ENCODE measurements at regions not wholly inside any gene's neighbourhood (a gene's known extent, or its start where the extent isn't known, plus 50 kb on each side); places are given as distances from the start of the nearest gene placed in this dataset.

DNA sequence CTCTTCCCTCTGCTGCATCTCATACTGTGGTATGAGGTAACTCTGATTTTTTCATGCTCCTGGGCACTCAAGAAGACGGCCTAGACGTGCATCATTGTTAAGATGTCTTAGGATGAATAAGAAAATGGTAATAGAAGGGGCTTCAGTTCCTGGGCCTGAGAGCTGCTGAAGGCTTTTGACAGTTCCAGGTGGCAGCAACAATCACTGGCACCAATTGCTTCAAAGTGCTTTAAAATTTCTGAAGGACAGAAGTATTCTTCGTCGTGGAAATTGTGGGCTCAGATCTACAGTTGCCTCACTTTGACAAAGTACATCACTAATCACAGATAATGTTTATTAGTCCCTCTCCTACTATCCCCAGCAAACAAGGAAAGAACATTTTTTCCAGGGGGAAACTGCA, 536.6 kb upstream of the CAMK1G start:
- Mint-ChIP-seq H3K4me3 (no peak overlapping the region), H3K27me3 (no peaks in the 10 kb centered on the region), H3K4me1 (no peaks in the 10 kb centered on the region), H3K36me3 (ENCODE audit: low read depth) (no peaks in the 10 kb centered on the region), H3K9me3 (no peaks in the 10 kb centered on the region), H3K27ac (no peak overlapping the region)
- DNase-seq: no peak
- intact Hi-C loops (cut with micrococcal nuclease): no loop called here

DNA sequence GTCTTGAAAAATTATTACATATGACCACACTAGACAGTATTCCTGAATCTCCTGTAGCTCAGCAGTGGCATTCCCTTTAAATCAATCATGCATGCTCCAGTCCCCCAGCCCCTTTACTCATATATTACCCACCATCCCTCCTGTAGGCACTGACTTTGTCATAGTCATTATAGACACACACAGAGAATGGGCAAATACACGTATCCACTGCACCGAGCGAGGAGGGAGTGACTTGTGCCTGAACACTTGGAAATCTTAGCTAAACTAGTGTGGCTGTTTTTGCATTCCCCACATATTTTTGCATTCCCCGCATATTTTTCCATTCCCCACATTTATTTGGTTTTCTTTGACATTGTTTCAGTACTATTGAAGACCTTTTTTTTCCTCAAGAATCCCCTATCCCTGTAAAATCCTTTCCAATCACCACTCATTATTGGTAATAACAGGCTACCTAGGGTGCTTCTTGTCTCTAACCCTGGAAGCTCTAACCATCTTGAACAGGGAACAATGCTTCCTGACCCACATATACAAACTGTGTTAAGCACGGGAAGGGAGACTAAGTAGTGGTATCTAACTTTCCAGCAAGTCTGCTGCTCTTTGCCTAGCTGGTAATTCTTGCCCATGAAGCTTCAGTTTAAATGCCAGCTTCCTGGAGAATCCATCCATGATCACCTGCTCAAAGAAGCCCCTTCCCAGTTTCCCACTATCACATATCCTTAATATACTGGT, 534.4 kb upstream of the CAMK1G start:
- no peak overlapping the region for H3K27ac Mint-ChIP-seq

DNA sequence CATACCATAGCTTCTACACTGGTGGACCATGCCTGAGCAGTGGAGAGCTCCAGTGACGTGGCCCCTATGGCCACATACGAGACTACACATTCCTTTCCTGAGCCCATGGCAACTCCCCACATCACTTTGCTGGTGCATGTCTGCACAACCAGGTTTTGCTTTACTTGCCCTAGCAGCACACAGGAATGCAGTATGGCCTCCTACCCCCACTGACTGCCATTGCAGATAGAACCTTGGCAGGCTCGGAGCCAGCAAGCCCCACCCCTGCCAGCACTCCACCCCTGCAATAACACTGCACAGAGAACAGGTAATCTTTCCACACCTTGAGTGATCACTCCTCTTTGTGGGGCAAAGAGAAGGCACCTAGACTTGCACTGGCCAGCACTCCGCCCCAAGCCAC, 531.9 kb upstream of the CAMK1G start:
- Mint-ChIP-seq H3K36me3 (ENCODE audit: low read depth) (no peaks in the 10 kb centered on the region), H3K9me3 (no peaks in the 10 kb centered on the region), H3K27me3 (no peaks in the 10 kb centered on the region), H3K4me3 (no peak overlapping the region), H3K4me1 (no peaks in the 10 kb centered on the region), H3K27ac (no peak overlapping the region)
- intact Hi-C loops (cut with micrococcal nuclease): no loop called here
- no peak for DNase-seq

More for the DNA sequence above, 534.4 kb upstream of the CAMK1G start:
- no peaks in the 10 kb centered on the region for H3K36me3 Mint-ChIP-seq (ENCODE audit: low read depth)
- no peaks in the 10 kb centered on the region for H3K27me3 Mint-ChIP-seq
- no peak overlapping the region for H3K4me3 Mint-ChIP-seq
- intact Hi-C loops (cut with micrococcal nuclease): no loop called here
- no peaks in the 10 kb centered on the region for H3K4me1 Mint-ChIP-seq
- no peak for DNase-seq
- H3K9me3 Mint-ChIP-seq: no peaks in the 10 kb centered on the region

DNA sequence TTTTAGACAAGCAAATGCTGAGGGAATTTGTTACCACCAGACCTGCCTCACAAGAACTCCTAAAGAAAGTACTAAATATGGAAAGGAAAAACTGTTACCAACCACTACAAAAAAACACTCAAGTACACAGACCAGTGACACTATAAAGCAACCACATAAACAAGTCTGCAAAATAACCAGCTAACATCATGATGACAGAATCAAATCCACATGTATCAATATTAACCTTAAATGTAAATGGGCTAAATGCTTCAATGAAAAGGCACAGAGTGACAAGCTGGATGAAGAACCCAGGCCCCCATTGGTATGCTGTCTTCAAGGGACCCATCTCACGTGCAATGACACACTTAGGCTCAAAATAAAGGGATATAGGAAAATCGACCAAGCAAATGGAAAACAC, 529.9 kb upstream of the CAMK1G start:
- Mint-ChIP-seq H3K27me3 (no peaks in the 10 kb centered on the region), H3K27ac (no peak overlapping the region), H3K4me3 (no peak overlapping the region), H3K36me3 (ENCODE audit: low read depth) (no peaks in the 10 kb centered on the region), H3K9me3 (no peaks in the 10 kb centered on the region), H3K4me1 (no peaks in the 10 kb centered on the region)
- intact Hi-C loops (cut with micrococcal nuclease): no loop called here
- DNase-seq: no peak

DNA sequence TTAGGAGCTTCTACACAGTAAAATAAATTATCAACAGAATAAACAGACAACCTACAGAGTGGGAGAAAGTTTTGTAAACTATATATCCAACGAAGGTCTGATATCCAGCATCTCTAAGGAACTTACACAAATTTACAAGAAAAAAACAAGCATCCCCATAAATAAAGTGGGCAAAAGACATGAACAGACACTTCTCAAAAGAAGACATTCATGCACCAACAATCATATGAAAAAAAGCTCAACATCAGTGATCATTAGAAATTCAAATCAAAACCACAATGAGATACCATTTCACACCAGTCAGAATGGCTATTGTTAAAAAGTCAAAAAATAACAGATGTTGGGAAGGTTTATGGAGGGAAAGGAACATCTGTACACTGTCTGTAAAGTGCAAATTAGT, 526.4 kb upstream of the CAMK1G start:
- H3K27ac Mint-ChIP-seq: no peak overlapping the region

DNA sequence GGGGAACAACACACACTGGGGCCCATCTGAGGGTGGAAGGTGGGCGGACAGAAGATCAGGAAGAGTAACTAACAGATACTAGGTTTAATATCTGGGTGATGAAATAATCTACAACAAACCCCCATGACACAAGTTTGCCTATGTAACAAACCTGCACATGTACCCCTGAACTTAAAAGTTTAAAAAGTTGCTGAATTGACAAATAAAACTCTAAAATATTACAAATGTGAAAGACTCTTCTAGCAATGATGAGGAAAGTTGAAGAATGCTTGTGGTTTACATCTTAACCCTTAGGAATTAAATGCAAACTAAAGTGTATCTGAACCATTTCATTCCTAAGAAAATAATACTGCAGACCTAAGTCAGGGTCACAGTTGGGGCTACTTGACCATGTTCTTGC, 525.6 kb upstream of the CAMK1G start:
- Mint-ChIP-seq H3K9me3 (no peaks in the 10 kb centered on the region), H3K4me1 (no peaks in the 10 kb centered on the region), H3K27ac (no peak overlapping the region), H3K36me3 (ENCODE audit: low read depth) (no peaks in the 10 kb centered on the region), H3K27me3 (no peaks in the 10 kb centered on the region), H3K4me3 (no peak overlapping the region)
- DNase-seq: no peak
- intact Hi-C loops (cut with micrococcal nuclease): no loop called here

More for the DNA sequence above, 526.4 kb upstream of the CAMK1G start:
- intact Hi-C loops (cut with micrococcal nuclease): no loop called here
- Mint-ChIP-seq H3K4me1 (no peaks in the 10 kb centered on the region), H3K27me3 (no peaks in the 10 kb centered on the region), H3K9me3 (no peaks in the 10 kb centered on the region), H3K36me3 (ENCODE audit: low read depth) (no peaks in the 10 kb centered on the region), H3K4me3 (no peak overlapping the region)
- no peak for DNase-seq

DNA sequence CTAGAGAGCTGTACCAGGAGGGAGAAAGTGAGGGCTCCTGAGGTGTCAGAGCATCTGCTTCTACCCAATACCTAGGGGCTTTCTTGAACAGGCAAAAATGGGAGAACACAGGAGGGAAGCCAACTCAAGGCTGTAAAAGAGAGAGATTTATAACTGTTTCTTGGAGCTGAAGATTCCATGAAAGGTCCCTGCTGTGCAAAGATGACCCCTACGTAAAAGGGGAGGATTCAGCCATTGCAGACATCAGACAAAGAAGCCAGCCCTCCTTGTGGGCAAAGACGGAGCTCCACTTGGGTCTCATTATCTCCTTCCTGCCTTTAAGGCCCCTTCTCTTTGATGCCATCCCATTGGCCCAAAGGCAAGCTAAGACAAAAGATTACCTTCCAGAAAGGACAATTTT, 524.1 kb upstream of the CAMK1G start:
- no peak for DNase-seq
- intact Hi-C loops (cut with micrococcal nuclease): no loop called here
- no peak overlapping the region for H3K27ac Mint-ChIP-seq
- no peaks in the 10 kb centered on the region for H3K9me3 Mint-ChIP-seq
- H3K27me3 Mint-ChIP-seq: peaks cover 2% of the 10 kb centered on the region
- H3K4me3 Mint-ChIP-seq: no peak overlapping the region
- no peaks in the 10 kb centered on the region for H3K4me1 Mint-ChIP-seq
- no peaks in the 10 kb centered on the region for H3K36me3 Mint-ChIP-seq (ENCODE audit: low read depth)

DNA sequence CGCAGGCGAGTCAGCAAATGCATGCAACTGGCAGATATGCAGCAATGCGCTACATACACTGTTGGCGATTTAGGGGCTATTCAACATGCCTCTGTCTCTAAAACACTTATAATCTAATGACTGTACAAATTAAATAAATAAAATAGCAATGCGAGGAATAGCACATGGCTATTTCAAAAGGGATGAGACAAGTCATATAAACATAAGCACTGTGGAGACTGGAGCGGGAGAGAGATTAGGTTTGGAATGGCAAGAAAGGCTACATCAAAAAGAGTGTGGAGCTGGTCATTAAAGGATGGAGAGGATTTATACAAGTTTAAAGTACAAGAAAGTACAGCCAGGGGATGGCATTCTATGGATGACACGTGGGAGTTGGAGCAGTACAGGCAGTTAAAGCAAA, 523.5 kb upstream of the CAMK1G start:
- Mint-ChIP-seq H3K27me3 (peaks cover 2% of the 10 kb centered on the region), H3K36me3 (ENCODE audit: low read depth) (no peaks in the 10 kb centered on the region), H3K4me3 (no peak overlapping the region), H3K27ac (no peak overlapping the region), H3K4me1 (no peaks in the 10 kb centered on the region), H3K9me3 (no peaks in the 10 kb centered on the region)
- intact Hi-C loops (cut with micrococcal nuclease): no loop called here
- no peak for DNase-seq

DNA sequence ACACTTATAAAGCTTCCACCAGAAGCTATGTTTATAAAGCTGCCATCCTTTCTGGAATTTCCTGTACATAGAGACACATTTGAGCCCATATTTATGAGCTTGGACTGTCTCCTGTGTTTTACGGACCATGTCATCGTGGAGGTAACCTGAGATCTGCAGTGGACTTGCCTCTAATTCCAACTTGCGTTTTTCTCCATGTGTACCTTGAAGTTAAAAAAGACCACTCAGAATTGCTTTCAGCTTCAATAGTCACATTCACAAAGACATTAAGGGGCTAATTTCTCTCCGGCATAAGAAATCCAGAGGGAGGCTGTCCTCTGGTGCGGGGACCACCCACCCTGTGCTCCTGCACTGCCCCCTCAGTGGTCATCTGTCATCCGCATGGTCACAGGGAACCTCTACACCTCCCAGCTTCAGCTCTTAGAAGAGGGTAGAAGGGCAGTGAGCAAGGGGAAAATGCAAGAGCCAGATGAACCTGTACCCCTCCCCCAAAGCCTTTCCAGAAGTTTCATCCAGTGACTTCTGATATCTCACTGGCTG, 521.4 kb upstream of the CAMK1G start:
- H3K4me3 Mint-ChIP-seq: no peak overlapping the region
- no peaks in the 10 kb centered on the region for H3K4me1 Mint-ChIP-seq
- no peaks in the 10 kb centered on the region for H3K36me3 Mint-ChIP-seq (ENCODE audit: low read depth)
- intact Hi-C loops (cut with micrococcal nuclease): no loop called here
- peaks cover 2% of the 10 kb centered on the region for H3K27me3 Mint-ChIP-seq
- no peak overlapping the region for H3K27ac Mint-ChIP-seq
- DNase-seq: no peak
- no peaks in the 10 kb centered on the region for H3K9me3 Mint-ChIP-seq

DNA sequence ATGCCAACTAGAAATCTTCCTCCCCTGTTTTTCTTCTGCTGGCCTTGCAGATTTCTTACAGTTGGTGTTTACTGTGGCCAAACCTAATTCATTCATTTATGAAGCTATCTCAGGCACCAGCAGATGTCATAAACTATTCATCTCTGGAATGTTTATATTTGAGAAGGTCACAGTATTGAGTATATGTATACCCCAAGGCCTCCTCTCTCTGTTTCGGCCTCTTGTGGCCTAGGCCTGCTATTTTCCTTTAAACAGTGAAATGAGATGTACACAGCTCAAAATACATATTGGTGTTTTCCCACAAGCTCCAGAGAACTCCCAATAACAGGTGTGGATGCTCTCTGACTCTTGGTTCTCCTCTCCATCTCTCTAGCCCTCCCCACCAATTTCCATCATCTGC, 520.7 kb upstream of the CAMK1G start:
- Mint-ChIP-seq H3K9me3 (no peaks in the 10 kb centered on the region), H3K4me3 (no peak overlapping the region), H3K27me3 (peaks cover 2% of the 10 kb centered on the region), H3K4me1 (no peaks in the 10 kb centered on the region), H3K36me3 (ENCODE audit: low read depth) (no peaks in the 10 kb centered on the region), H3K27ac (no peak overlapping the region)
- intact Hi-C loops (cut with micrococcal nuclease): no loop called here
- DNase-seq: no peak

DNA sequence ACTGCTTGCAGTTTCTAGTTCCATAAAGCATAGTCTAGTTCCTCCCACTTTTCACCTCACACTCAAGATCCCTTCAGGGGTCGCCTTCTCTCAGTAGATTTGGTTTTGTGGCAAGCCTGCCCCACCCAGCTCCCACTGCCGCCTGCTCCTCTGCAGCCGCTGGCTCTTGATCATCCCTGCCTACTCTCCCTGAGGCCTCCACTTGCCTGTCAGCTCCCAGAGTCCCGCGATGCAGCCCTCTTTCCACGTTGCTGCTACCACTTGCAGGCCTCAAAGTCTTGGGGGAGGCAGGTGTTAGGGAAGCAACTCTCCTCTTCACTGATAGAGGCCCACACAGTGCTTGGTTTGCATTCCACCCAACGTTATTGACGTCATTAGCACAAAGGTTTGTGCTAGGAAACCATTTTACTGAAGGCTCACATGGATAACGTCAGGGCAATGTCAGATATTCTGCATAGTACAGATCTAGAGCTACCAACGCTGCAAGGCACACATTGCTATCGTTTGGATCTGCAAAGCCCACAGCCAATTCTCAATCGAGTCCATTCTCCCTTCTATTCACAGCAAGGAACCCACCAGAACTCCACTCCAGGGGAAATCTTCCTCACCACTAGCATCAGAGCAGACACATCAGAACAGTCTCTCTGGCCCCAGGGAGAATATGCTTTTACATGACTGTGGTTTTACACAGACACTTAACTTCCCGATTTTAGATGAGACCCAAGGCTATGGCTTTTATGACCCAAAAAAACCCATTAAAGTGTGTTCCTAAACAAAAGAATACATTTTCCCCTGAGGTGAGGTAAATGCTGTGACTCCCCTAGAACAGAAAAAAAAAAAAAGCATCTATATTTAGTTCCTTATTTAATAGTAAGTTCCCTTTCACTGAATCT, 519.5 kb upstream of the CAMK1G start:
- Mint-ChIP-seq H3K9me3 (no peaks in the 10 kb centered on the region), H3K36me3 (ENCODE audit: low read depth) (no peaks in the 10 kb centered on the region), H3K27ac (no peak overlapping the region), H3K4me1 (no peaks in the 10 kb centered on the region), H3K27me3 (peaks cover 2% of the 10 kb centered on the region), H3K4me3 (no peak overlapping the region)
- no peak for DNase-seq
- intact Hi-C loops (cut with micrococcal nuclease): no loop called here

DNA sequence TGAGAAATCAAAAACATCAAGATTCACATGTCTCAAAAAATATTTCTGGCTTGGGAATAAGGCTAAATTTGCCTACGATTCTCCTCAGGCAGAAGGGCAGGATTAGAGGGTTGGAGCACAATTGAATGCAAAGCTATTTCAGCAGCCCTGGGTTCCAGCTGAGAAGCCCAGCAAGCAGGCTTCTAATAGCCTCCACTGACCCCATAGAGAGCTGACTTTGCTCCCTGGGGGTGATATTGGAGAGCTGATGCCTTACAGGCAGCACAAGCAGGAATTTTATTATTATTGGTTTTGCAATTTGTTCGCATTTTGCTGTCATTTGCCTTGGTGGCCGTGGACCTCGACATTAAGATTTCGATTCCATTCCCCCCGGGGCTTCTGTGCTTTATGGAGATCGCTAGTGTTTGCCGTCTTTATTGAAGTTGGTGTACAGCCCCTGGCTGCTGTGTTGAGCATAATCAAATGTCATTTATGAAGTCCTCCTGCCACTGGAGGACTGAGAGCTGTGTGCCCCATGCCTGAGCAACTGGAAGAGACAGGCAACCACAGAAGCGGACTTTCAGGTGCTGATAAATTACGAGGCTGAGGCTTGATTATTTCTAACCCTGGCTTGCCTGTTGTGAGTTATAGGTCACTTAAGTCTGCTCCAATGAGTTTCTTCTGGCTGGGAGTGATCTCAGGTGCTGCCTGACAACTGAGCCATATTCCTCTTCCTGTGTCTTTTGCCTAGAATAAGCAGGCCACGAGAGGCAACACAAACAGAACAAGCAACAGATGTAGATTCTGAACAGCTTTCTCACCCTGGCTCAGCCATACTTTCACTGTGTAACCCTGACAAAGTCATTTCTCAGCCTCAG, 518.4 kb upstream of the CAMK1G start:
- Mint-ChIP-seq H3K4me3 (no peak overlapping the region), H3K27me3 (peaks cover 2% of the 10 kb centered on the region), H3K9me3 (no peaks in the 10 kb centered on the region), H3K27ac (no peak overlapping the region), H3K36me3 (ENCODE audit: low read depth) (no peaks in the 10 kb centered on the region), H3K4me1 (no peaks in the 10 kb centered on the region)
- no peak for DNase-seq
- intact Hi-C loops (cut with micrococcal nuclease): no loop called here

DNA sequence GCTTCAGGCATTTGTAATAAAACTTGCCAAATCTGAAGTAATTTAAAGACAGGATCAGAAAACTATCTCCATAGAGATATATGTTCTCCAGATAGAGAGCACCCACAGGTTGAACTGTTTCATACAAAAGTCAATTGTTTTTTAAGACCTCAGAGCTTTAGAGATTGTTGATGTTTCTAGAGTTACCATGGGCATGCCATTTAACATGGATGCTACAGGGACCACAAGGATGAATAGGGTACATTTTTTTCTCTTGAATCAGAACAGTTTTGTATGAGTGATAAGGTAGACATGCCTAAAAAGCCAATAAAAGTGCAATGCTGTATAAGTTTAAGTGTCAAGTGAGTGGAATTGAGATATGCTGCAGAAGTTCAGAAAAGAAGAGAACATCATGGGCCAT, 511.0 kb upstream of the CAMK1G start:
- Mint-ChIP-seq H3K4me1 (no peaks in the 10 kb centered on the region), H3K36me3 (ENCODE audit: low read depth) (no peaks in the 10 kb centered on the region), H3K27ac (no peak overlapping the region), H3K9me3 (no peaks in the 10 kb centered on the region), H3K4me3 (no peak overlapping the region), H3K27me3 (no peaks in the 10 kb centered on the region)
- no peak for DNase-seq
- intact Hi-C loops (cut with micrococcal nuclease): no loop called here

DNA sequence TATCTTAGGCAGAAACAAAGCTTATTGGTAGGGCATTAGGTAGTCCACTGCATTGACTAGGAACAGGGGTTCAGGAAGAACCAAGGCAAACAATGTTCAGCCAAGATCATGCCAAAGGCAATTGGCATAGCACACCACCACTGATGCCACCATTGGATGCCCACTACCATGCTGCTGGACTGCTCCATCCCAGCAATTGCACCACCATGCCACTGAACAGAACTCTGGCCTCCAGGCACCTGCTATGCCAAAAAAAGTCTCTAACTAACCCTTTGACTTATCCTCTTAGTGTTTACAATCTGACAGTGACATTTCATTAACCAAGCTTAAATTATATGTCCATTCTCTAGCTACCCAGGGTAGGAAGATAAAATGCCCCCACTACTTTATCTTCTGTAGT, 509.6 kb upstream of the CAMK1G start:
- H3K27me3 Mint-ChIP-seq: no peaks in the 10 kb centered on the region
- intact Hi-C loops (cut with micrococcal nuclease): no loop called here
- no peaks in the 10 kb centered on the region for H3K36me3 Mint-ChIP-seq (ENCODE audit: low read depth)
- no peak for DNase-seq
- no peak overlapping the region for H3K27ac Mint-ChIP-seq
- no peaks in the 10 kb centered on the region for H3K4me1 Mint-ChIP-seq
- no peak overlapping the region for H3K4me3 Mint-ChIP-seq
- H3K9me3 Mint-ChIP-seq: no peaks in the 10 kb centered on the region

Data from activated CD4-positive, alpha-beta T cell treated with anti-CD3 and anti-CD28 coated beads, Interleukin-2, amount 10 ng/mL, durations not matched to agents 24 days and 14 days (primary cell).